ENCODE measurements at regions not wholly inside any gene's neighbourhood (a gene's known extent, or its start where the extent isn't known, plus 50 kb on each side); places are given as distances from the start of the nearest gene placed in this dataset.
"Not testable (repeated sequence)": the region's sequence is repeated elsewhere in the genome, so short reads cannot be mapped to it uniquely, and the experiment has no call there.

GRCh38 chr2:215799194-215799593, 214.2 kb downstream of the MREG start:
- DNase-seq (ENCODE audit: low spot score in 2 of 2) (no peak), FAIRE-seq (no peak)

GRCh38 chr2:215797676-215798075, 215.7 kb downstream of the MREG start:
- no peak for FAIRE-seq
- no peak for DNase-seq (ENCODE audit: low spot score in 2 of 2)

- no peak for FAIRE-seq
These were observed 217.1 kb downstream of the MREG start for GRCh38 chr2:215796140-215796855.

DNA sequence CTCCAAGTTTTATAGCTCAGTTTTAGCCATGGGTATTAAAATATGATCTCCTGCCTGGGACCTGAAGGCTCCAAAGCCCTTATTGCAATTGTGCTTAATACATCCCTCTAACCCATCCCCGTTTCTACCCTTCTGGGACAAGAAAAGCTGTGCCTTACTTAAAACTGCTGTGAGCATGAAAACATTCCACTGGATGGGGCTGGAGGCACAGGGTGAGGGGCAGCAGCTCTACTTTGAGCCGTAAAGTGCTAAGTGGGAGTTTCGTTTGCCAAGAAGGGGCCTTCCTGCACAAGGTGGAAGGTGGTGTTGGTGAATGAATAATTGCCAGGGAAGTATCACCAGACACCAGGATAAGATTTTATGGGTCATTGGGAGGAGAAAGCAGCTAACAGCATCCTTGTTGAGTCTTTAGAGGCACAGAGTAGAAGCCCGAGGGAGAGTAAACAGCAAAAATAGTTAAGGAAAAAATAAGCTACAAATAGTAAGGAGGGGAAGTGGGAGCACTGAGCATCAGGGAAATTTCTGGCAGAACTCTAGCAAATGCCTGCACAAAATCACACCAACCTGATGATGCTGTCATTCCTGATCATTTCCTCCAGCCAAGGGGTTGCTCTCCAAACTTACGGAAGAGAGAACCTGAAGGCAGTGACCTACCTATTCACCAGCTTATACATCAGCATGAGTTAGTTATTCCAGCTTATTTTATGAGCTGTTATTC, 218.4 kb downstream of the MREG start:
- DNase-seq (ENCODE audit: low spot score in 2 of 2): no peak

More at GRCh38 chr2:215796140-215796855, 217.1 kb downstream of the MREG start:
- no peak for DNase-seq (ENCODE audit: low spot score in 2 of 2)

DNA sequence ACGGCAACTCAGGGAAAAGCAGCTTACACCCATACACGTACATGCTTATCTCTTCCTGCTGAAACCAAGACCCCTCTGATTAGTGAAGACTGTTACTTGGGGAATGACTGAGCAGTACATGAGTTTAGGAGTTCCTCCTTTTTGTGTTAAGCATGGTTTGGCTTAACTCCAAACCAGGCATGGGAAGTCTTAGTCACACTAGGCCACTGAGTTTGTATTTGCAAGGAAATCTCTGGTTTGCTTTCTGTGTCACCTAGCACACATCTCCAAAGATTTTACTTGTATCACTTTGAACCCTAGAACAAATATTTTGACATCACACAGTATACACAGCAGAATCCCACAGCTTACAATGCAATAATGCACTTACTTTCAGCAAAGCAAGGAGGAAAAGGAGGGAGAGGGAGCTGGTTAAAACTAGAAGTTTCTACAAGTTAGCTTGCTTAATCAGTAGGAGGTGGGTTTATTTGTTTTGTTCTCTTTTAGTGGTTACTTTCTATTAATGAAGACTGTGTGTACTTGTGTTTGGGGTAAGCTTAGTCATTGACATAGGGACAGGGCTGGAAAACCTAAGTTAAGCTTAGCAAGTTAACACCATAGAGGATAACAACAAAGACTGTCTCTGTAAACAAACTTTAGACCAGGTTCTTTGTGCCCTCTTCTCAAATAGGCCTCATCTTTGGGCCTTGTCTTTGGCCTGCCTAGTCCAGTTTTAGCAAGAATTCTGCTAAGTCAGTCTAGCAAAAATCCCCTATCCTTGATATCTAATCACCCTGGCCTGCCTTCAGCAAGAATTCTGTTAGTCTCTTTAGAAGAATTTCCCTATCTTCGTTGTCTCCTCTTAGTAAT, 219.4 kb downstream of the MREG start:
- no peak for DNase-seq (ENCODE audit: low spot score in 2 of 2)
- FAIRE-seq: no peak

More for the DNA sequence above, 218.4 kb downstream of the MREG start:
- FAIRE-seq: no peak

DNA sequence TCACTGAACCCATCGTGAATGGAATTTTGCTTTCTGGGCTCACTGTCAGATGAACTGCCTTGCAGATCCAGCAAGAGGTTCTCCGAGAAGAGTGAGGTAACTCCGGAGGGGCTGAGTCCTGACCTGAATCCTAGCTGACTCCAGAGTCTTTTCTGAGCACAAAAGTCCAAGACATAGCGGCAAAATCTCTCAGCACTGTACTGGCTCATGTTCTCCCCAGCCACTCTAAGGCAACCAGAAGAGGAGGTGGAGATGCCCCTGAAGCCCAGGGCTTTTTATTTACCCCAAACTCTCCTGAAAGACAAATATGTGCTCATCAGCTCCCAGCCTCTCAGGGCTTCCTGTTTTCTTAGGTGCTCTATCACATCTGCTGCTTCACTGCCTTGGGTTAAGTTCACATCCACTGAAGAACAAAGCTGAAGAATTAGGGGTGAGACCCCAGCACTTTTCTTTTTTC, 221.8 kb downstream of the MREG start:
- FAIRE-seq: no peak

DNA sequence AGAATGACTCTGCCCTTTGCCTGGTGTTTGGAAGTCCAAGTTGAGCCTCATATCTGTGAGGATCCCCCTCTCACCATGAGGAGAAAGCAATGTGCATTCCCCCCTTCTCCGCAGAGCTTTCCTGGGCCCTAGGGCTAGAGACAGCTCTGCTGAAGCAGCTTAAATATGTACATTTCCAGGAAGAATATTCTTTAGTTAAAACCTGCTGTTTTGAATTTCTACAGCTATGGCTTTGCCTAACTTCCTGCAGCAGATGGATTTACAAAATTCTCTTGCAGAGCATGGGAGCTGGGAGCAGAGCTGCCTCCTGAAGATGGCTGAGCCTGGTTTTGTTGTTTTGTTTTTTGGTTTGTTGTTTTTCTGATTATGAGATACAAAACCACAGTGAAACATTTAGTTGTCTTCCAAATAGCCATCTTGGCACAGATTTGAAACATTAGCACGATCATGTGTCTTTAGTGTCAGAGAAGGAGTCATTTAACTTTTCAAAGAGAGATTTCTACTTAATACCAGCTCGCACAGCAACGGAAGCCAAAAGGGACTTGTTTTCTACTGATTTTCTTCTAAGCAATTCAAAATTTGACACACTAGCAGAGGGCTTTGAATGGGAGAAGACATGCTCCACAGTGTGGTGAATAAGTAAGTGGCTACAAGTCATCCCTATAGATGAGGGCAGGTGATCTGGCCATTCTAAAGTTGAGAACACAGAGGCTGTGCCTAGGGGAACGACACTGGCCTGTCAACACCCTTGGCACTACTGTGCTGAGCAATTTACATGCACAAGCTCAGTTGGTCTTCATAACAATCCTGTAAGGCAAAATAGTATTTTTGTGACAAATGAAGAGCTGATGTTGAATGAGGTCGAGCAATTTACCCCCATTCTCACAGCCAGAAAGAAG, 222.6 kb downstream of the MREG start:
- no peak for DNase-seq (ENCODE audit: low spot score in 2 of 2)
- no peak for FAIRE-seq

More for the DNA sequence above, 221.8 kb downstream of the MREG start:
- no peak for DNase-seq (ENCODE audit: low spot score in 2 of 2)

- FAIRE-seq: no peak
- no peak for DNase-seq (ENCODE audit: low spot score in 2 of 2)
These were observed 225.7 kb downstream of the MREG start for GRCh38 chr2:215787565-215788178.

DNA sequence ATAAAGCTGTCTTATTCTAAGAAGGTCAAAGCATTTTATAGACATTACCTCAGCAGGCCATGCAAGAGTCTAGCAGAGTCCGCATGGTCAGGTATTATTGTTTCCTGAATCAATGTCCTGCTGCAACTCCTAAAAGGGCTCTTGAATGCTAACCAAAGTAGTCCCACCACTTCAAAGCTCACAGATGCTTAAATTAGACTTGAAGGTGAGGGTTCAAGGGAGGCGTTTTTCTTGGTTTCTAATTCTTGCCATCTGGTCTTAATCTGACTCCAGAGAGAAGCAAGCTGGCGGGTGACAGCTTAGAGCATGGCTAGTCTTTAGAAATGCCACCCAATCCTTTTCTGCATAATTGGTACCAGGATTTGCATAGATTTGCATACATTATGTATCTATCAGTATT, 226.3 kb downstream of the MREG start:
- FAIRE-seq: no peak
- no peak for DNase-seq (ENCODE audit: low spot score in 2 of 2)

DNA sequence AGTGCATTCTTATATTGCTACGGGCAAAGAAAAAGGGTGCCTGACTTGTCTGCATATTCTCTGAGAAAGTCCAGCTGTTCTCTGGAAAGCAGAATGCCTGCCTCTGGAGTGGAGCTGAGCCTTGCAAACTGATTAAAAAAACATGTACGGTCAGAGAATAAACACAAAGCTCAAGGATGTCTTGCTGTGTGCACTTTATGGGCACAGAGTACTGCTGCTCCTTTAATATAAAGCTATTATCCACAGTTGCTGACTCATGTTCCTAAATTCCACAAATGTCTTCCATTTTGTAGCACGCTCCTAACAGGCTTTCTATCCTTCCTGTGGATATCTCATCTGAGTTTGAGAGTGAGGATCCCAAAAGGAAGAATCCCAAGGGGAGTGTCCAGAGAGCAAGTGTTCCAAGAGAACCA, 229.0 kb downstream of the MREG start:
- FAIRE-seq (no peak), DNase-seq (ENCODE audit: low spot score in 2 of 2) (no peak)

DNA sequence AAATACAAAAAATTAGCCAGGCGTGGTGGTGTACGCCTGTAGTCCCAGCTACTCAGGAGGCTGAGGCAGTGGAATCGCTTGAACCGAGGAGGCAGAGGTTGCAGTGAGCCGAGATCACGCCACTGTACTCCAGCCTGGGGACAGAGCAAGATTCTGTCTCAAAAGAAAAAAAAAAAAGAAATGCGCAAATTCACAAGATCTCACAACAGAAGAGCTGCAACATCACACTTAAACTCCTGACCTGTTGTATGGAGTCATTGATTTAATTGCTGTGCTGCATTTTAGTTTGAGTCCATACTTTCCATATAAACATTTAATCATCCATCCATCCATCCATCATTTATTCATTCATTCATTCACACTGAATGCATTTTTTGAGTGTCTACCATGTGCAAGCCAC, 229.7 kb downstream of the MREG start:
- DNase-seq (ENCODE audit: low spot score in 2 of 2); FAIRE-seq: not testable (repeated sequence)

DNA sequence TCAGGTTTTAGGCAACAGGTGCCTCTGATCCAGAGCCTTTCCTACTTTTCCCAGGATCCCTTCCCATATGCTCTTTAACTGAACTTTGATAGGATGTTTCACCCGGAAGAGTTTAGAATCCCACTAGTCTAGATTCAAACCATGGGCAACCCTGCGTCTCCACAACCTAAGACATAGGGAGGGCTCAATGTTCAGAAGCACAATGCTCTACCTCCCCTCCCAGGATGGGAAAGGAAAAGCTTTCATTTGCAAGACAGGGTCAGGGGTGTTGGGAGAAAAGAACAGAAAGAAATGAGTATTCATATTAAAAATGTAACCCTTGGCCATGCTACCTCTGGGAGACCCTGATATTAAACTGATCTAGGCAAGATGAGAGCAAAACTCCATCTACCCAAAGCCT, 230.4 kb downstream of the MREG start:
- no peak for DNase-seq (ENCODE audit: low spot score in 2 of 2)
- FAIRE-seq: no peak

GRCh38 chr2:215782295-215782694, 231.1 kb downstream of the MREG start:
- FAIRE-seq (no peak), DNase-seq (ENCODE audit: low spot score in 2 of 2) (no peak)

- FAIRE-seq: no peak
- DNase-seq (ENCODE audit: low spot score in 2 of 2): no peak
These were observed 232.3 kb downstream of the MREG start for GRCh38 chr2:215780907-215781685.

GRCh38 chr2:215780313-215780712, 233.0 kb downstream of the MREG start:
- DNase-seq (ENCODE audit: low spot score in 2 of 2) (no peak), FAIRE-seq (no peak)

GRCh38 chr2:215779912-215780311, 233.4 kb downstream of the MREG start:
- no peak for FAIRE-seq
- DNase-seq (ENCODE audit: low spot score in 2 of 2): no peak

DNA sequence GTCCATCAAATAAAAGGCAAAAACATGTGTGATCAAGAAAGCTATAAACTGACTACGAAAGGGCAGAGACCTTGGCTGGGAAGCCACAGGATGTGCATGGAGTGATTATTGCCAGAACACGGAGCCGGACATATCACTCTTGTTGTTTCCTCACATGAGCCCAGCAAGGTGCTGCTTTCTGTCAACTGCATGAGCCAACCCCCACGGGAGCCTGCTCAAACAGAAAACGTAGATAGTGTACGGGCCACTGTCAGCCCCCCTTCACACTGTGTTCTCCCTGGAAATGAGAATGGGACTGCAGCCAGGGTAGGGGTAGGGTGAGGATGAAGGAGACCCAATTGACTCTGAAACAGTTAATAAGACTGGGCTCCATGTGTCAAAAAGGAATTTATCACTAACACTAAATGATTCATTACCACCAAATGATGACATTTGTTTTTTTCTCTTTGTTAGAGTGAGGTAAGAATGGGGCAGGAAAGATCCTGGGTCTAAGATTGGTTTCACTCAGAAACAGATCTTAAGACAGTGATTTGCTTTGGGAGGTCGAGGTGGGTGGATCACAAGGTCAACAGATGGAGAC, 235.8 kb downstream of the MREG start:
- DNase-seq (ENCODE audit: low spot score in 2 of 2): no peak
- FAIRE-seq: no peak

DNA sequence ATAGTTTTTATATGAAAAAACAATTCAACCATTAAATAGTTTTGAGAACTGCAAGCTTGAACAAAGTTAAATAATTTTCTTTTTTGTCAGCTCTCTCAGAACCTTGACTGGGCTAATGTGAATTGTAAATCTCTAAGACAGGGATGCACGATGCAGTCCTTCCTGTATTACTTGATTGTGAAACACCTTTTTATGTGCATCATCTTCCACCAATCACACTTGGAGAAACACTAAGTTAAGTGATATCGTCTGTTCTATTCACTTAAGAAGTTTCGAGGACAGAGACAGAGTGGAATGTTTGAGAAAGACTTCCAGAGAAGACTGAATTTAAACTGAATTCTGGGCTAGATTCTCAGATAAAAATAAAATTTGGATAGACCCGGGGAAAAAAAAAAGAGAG, 238.2 kb downstream of the MREG start:
- DNase-seq (ENCODE audit: low spot score in 2 of 2) (no peak), FAIRE-seq (no peak)

Data from frontal cortex (tissue), 3 donors.